Activated CD8-positive, alpha-beta T cell treated with anti-CD3 and anti-CD28 coated beads for 36 hours (primary cell): ENCODE measurements at regions not wholly inside any gene's neighbourhood (a gene's known extent, or its start where the extent isn't known, plus 50 kb on each side); places are given as distances from the start of the nearest gene placed in this dataset.

Source experiments
- ATAC-seq: fragments of 200-7000 bp; cut with Tn5 transposase; one replicate; pipeline ENCODE4 v1.10.0; 2021; ENCODE audit warnings: mild to moderate bottlenecking, moderate library complexity
- CTCF ChIA-PET: fragments of 350-600 bp; sonication (Branson Sonifier 250); formaldehyde crosslinking; loops from one replicate; lab custom pipeline; 2021; ENCODE audit warnings: antibody characterized with exemption; lab: Charles Lee
- POLR2A ChIA-PET: fragments of 350-600 bp; sonication (Branson Sonifier 250); formaldehyde crosslinking; loops from one replicate; lab custom pipeline; 2021; ENCODE audit warnings: antibody characterized with exemption; lab: Charles Lee
- DNase-seq: peaks from one replicate; pipeline ENCODE4 v3.0.0-alpha.2; 2020
- H3K27ac Mint-ChIP-seq: one replicate; pipeline ENCODE4 v1.8.0; 2021; ENCODE audit warnings: mild to moderate bottlenecking, mixed read lengths
- H3K27me3 Mint-ChIP-seq: one replicate; pipeline ENCODE4 v1.8.0; 2021; ENCODE audit warnings: mixed read lengths
- H3K36me3 Mint-ChIP-seq: one replicate; pipeline ENCODE4 v1.8.0; 2021; ENCODE audit warnings: low read depth, mixed read lengths
- H3K4me1 Mint-ChIP-seq: one replicate; pipeline ENCODE4 v1.8.0; 2021; ENCODE audit warnings: low read depth, mixed read lengths
- H3K4me3 Mint-ChIP-seq: one replicate; pipeline ENCODE4 v1.8.0; 2021; ENCODE audit warnings: mild to moderate bottlenecking, moderate library complexity, mixed read lengths
- H3K9me3 Mint-ChIP-seq: one replicate; pipeline ENCODE4 v1.8.0; 2021; ENCODE audit warnings: mixed read lengths
- CTCF ChIP-seq: fragments of 200-600 bp; IDR thresholded peaks from one replicate; pipeline ENCODE4 v1.8.0; 2022; ENCODE audit warnings: antibody characterized with exemption, mild to moderate bottlenecking
- intact Hi-C: fragments of 100-400 bp; cut with micrococcal nuclease; formaldehyde crosslinking; loops from one replicate; pipeline ENCODE4 v1.10.0; 2022

DNA sequence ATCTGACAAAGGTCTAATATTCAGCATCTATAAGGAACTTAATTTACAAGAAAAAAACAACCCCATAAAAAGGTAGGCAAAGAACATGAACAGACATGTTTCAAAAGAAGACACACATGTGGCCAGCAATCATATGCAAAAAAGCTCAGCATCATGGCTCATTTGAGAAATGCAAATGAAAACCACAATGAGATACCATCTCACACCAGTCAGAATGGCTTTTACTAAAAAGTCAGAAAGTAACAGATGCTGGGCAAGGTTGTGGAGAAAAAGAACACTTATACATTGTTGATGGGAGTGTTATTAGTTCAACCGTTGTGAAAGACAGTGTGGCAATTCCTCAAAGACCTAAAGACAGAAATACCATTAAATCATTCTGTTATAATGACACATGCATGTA lies 289.9 kb upstream of the MMS22L start:
- no peaks in the 10 kb centered on the region for H3K27me3 Mint-ChIP-seq
- DNase-seq, result no peak
- H3K27ac Mint-ChIP-seq, result no peak overlapping the region
- TF ChIP-seq CTCF, result no peak
- no peak for ATAC-seq
- H3K4me1 Mint-ChIP-seq, result no peaks in the 10 kb centered on the region
- H3K9me3 Mint-ChIP-seq, result no peaks in the 10 kb centered on the region
- no peak overlapping the region for H3K4me3 Mint-ChIP-seq
- intact Hi-C loops, result no loop called here
- H3K36me3 Mint-ChIP-seq, result no peaks in the 10 kb centered on the region
- CTCF ChIA-PET, result no interaction called here
- POLR2A ChIA-PET, result no interaction called here

DNA sequence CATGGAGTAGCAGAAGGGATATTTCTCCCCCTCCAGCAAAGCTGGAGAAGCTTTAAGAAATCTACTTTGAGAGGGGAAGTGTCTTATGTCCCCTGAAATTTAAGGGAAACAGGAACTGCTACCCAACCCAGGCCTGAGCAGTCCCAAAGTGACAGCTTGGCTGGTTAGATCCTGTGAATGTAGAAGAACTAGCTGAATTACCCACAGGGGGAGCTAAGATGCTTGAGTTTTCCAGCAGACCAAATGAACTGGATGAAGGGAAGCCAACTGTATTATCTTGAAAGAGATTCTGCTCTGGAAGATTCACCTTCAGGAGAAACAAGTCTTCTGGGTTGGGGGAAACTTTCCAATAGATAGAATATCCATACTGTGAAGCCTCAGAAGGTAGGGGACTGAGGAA lies 303.3 kb upstream of the MMS22L start:
- CTCF ChIA-PET, result no interaction called here
- no peak overlapping the region for H3K4me3 Mint-ChIP-seq
- no peak overlapping the region for H3K27ac Mint-ChIP-seq
- POLR2A ChIA-PET, result no interaction called here
- H3K9me3 Mint-ChIP-seq, result no peaks in the 10 kb centered on the region
- ATAC-seq, result no peak
- intact Hi-C loops, result no loop called here
- no peaks in the 10 kb centered on the region for H3K36me3 Mint-ChIP-seq
- DNase-seq, result no peak
- TF ChIP-seq CTCF, result no peak
- H3K27me3 Mint-ChIP-seq, result no peaks in the 10 kb centered on the region
- no peaks in the 10 kb centered on the region for H3K4me1 Mint-ChIP-seq

DNA sequence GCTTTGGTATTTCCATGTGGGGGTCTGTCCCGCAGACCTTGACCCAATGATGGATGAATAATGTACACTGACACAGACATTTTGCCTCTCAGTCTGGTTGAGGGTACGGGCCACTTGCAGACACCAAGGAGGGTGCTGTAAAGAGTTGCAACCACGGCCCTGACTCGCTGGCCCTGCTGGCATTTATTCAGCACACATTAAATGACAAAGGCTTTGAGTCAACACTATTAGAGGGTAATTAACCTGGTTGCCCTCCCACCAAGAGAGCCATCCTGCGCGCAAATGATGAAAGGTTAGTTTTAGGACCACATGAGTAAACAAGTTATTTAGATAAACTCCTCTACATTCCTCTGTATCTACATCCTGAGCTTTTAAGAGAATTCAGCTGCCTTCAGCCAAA lies 308.9 kb upstream of the MMS22L start:
- DNase-seq (no peak), ATAC-seq (no peak)
- no peak overlapping the region for H3K4me3 Mint-ChIP-seq
- no peaks in the 10 kb centered on the region for H3K36me3 Mint-ChIP-seq
- H3K9me3 Mint-ChIP-seq, result no peaks in the 10 kb centered on the region
- ChIA-PET POLR2A (no interaction called here), CTCF (no interaction called here)
- intact Hi-C loops, result no loop called here
- TF ChIP-seq CTCF, result no peak
- H3K27me3 Mint-ChIP-seq, result no peaks in the 10 kb centered on the region
- no peaks in the 10 kb centered on the region for H3K4me1 Mint-ChIP-seq
- no peak overlapping the region for H3K27ac Mint-ChIP-seq

- Mint-ChIP-seq H3K36me3 (no peaks in the 10 kb centered on the region), H3K4me1 (no peaks in the 10 kb centered on the region), H3K27ac (no peak overlapping the region), H3K27me3 (no peaks in the 10 kb centered on the region), H3K4me3 (no peak overlapping the region), H3K9me3 (no peaks in the 10 kb centered on the region)
- intact Hi-C loops, result no loop called here
- CTCF ChIA-PET, result no interaction called here
- DNase-seq (no peak), ATAC-seq (no peak)
- no peak for TF ChIP-seq CTCF
- POLR2A ChIA-PET, result no interaction called here
Measured at GRCh38 chr6:97594844-97595243, 311.8 kb upstream of the MMS22L start.

- ChIA-PET CTCF (no interaction called here), POLR2A (no interaction called here)
- Mint-ChIP-seq H3K4me1 (no peaks in the 10 kb centered on the region), H3K27ac (no peak overlapping the region), H3K4me3 (no peak overlapping the region), H3K9me3 (no peaks in the 10 kb centered on the region), H3K36me3 (no peaks in the 10 kb centered on the region), H3K27me3 (no peaks in the 10 kb centered on the region)
- DNase-seq (no peak), ATAC-seq (no peak)
- no peak for TF ChIP-seq CTCF
- intact Hi-C loops, result no loop called here
Measured at GRCh38 chr6:97621111-97621510, 338.1 kb upstream of the MMS22L start.
